MCF 10A (cell line): ENCODE measurements at regions not wholly inside any gene's neighbourhood (a gene's known extent, or its start where the extent isn't known, plus 50 kb on each side); places are given as distances from the start of the nearest gene placed in this dataset.
A peak's percentile ranks its signal among the peaks of the same experiment; 100 is the strongest.

Experiments used
- BruUV-seq: library from RNA; stranded (reverse); fragments of 400-500 nt; replicated peaks from 2 replicates; lab custom pipeline; 2021; lab: Mats Ljungman, UMichigan
- CTCF ChIA-PET: fragments of 300-600 bp; sonication (Branson Sonifier 250); formaldehyde crosslinking; extraction: SDS; loops from one replicate; lab custom pipeline; 2021; ENCODE audit warnings: antibody characterized with exemption, inconsistent platforms; lab: Yijun Ruan, JAX
- POLR2A ChIA-PET: fragments of 300-600, 350-650 bp; sonication (Branson Sonifier 250); formaldehyde crosslinking; extraction: SDS; loops from one replicate; lab custom pipeline; 2020; ENCODE audit warnings: antibody characterized with exemption, inconsistent platforms; lab: Yijun Ruan, JAX
- DNase-seq: peaks from one replicate; pipeline ENCODE4 v3.0.0-alpha.2; 2018; ENCODE audit not compliant: unreplicated experiment
- H3K27ac Mint-ChIP-seq: one replicate; pipeline ENCODE4 v1.8.0; 2022; ENCODE audit warnings: mild to moderate bottlenecking, low read depth, mixed read lengths; ENCODE audit not compliant: unreplicated experiment
- H3K27me3 Mint-ChIP-seq: one replicate; pipeline ENCODE4 v1.8.0; 2022; ENCODE audit warnings: mixed read lengths; ENCODE audit not compliant: insufficient read depth, unreplicated experiment
- H3K36me3 Mint-ChIP-seq: one replicate; pipeline ENCODE4 v1.8.0; 2022; ENCODE audit warnings: mild to moderate bottlenecking, moderate library complexity, mixed read lengths; ENCODE audit not compliant: insufficient read depth, unreplicated experiment
- H3K4me1 Mint-ChIP-seq: one replicate; pipeline ENCODE4 v1.8.0; 2022; ENCODE audit warnings: mixed read lengths; ENCODE audit not compliant: insufficient read depth, unreplicated experiment
- H3K4me3 Mint-ChIP-seq: one replicate; pipeline ENCODE4 v1.8.0; 2022; ENCODE audit warnings: mild to moderate bottlenecking, moderate library complexity, mixed read lengths; ENCODE audit not compliant: unreplicated experiment
- H3K9me3 Mint-ChIP-seq: one replicate; pipeline ENCODE4 v1.8.0; 2022; ENCODE audit warnings: mixed read lengths; ENCODE audit not compliant: unreplicated experiment
- intact Hi-C: fragments of 100-400 bp; cut with micrococcal nuclease; formaldehyde crosslinking; loops from 2 replicates; pipeline ENCODE4 v1.14.1; 2022
- TF ChIP-seq, protein P1 (sequence below): fragments of 200-600 bp; IDR thresholded peaks from one replicate; pipeline ENCODE4 v1.8.0; 2022; ENCODE audit warnings: antibody characterized with exemption, mild to moderate bottlenecking; ENCODE audit not compliant: unreplicated experiment

DNA sequence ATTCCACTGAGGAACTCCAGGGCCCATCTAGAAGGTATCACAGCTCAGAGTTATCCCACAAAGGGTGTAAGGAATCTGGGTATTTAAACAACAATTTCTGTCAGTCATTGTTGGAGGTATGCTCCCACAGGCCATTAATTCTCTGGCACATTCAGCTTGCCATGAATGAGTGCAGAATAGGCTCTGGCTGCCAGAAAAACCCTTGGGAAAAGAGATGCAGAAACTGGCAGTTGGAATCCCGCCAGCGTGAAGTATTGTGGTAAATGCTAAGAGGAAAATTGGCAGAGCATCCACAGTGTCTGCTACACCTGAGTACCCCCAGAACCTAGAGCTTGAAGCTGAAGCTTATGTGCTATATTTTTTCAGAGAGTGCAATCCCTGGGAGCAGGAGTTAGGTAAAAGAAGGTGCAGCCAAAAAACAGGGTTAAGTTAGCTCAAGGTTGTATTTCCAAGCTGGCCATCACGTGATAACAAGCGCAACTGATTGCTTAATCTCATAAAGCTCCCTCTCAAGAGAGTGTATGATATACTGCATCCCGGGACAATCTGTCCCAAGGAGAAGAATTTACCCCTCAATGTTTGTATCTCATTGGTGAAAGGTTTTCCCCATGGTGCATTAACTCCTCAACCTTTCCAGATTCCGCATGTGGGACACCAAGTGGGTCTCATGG, 94.2 kb upstream of the ACP3 start:
- peaks cover 4% of the 10 kb centered on the region for H3K4me1 Mint-ChIP-seq
- ChIA-PET POLR2A (interaction anchor here (0.9 to 4.0 kb wide), 2 partner anchors 9 to 11 kb away, joined by 3 to 24 read pairs; no protein-coding TSS in a partner anchor), CTCF (interaction anchor here (0.6 to 3.8 kb wide), 4 partner anchors 9 to 134 kb away, joined by 3 to 22 read pairs (median 4); no protein-coding TSS in a partner anchor)
- no peaks in the 10 kb centered on the region for H3K36me3 Mint-ChIP-seq
- DNase-seq = peak; percentile 48
- H3K4me3 Mint-ChIP-seq = no peak overlapping the region
- TF ChIP-seq, protein P1, sequence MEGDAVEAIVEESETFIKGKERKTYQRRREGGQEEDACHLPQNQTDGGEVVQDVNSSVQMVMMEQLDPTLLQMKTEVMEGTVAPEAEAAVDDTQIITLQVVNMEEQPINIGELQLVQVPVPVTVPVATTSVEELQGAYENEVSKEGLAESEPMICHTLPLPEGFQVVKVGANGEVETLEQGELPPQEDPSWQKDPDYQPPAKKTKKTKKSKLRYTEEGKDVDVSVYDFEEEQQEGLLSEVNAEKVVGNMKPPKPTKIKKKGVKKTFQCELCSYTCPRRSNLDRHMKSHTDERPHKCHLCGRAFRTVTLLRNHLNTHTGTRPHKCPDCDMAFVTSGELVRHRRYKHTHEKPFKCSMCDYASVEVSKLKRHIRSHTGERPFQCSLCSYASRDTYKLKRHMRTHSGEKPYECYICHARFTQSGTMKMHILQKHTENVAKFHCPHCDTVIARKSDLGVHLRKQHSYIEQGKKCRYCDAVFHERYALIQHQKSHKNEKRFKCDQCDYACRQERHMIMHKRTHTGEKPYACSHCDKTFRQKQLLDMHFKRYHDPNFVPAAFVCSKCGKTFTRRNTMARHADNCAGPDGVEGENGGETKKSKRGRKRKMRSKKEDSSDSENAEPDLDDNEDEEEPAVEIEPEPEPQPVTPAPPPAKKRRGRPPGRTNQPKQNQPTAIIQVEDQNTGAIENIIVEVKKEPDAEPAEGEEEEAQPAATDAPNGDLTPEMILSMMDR = no peak
- H3K27ac Mint-ChIP-seq = no peak overlapping the region
- intact Hi-C loops = no loop called here
- no peaks in the 10 kb centered on the region for H3K27me3 Mint-ChIP-seq
- no peaks in the 10 kb centered on the region for H3K9me3 Mint-ChIP-seq
- BruUV-seq = no TSS peak

DNA sequence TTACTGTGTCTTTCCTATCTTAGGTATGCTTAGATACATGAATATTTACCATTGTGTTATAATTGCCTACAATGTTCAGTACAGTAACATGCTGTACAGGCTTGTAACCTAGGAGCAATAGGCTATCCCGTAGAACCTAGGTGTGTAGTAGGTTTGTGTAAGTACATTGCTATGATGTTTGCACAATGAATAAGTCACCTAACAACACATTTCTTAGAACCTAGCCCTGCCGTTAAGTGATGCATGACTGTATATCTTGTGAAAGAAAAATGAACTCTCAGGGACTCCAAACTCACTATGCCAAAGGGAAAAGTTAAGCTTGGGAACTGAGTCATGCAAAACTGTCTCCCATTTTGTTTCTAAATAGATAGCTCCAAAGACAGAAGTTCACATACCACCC, 91.5 kb upstream of the ACP3 start:
- no TSS peak for BruUV-seq
- TF ChIP-seq, protein P1 = no peak
- Mint-ChIP-seq H3K4me3 (no peak overlapping the region), H3K27me3 (no peaks in the 10 kb centered on the region), H3K27ac (no peak overlapping the region), H3K4me1 (peaks cover 4% of the 10 kb centered on the region), H3K9me3 (no peaks in the 10 kb centered on the region), H3K36me3 (no peaks in the 10 kb centered on the region)
- CTCF ChIA-PET = interaction anchor here (2.6 to 2.8 kb wide), 2 partner anchors 118 to 187 kb away, joined by 11 read pairs; no protein-coding TSS in a partner anchor
- intact Hi-C loops = no loop called here
- POLR2A ChIA-PET = interaction anchor here (0.6 to 2.1 kb wide), 5 partner anchors 13 to 233 kb away, joined by 3 to 17 read pairs (median 3); partner anchors contain the start of gene DNAJC13
- DNase-seq = peak; percentile 57

DNA sequence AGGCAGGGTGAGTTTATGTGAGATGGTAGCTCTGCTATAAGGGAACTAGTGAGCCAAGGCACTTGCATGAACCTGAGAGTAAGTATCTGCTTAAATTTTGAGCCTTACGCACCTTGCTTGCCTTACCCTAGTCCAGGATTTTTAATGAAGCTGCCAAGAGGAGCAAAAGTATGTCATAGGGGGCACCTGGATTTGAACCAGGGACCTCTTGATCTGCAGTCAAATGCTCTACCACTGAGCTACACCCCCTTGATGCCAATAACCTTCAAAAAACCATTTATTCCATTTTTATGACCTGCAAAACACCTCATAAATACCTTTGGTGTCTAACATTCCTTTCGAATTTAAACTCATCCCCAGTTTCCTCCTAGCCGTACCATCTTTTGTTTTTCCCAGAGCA, 88.3 kb upstream of the ACP3 start:
- no peak for DNase-seq
- intact Hi-C loops = no loop called here
- ChIA-PET CTCF (interaction anchor here (0.6 to 1.5 kb wide), 3 partner anchors 115 to 170 kb away, joined by 3 read pairs; no protein-coding TSS in a partner anchor), POLR2A (no interaction called here)
- Mint-ChIP-seq H3K36me3 (no peaks in the 10 kb centered on the region), H3K27ac (no peak overlapping the region), H3K9me3 (no peaks in the 10 kb centered on the region), H3K4me3 (no peak overlapping the region), H3K4me1 (peaks cover 18% of the 10 kb centered on the region), H3K27me3 (no peaks in the 10 kb centered on the region)
- BruUV-seq = no TSS peak
- TF ChIP-seq, protein P1 = no peak

DNA sequence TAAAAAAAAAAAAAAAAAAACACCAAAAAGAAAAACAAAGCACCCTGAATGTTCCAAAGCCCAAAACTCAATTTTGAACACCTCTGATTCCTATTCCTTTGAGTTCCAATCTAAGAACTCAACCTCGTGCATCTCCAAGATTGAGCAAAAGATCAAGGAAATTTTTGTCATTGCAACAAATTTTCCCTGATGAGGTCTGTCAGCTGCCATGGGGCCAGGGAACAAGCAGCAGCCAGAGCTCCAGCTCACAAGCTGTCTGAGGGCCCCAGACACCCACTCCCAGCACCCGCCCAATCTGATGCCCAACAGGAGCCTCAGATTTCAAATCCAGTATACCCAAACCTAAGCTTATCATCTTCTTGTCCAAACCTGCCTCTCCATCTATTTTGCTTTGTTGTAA, 87.6 kb upstream of the ACP3 start:
- TF ChIP-seq, protein P1 = no peak
- intact Hi-C loops = no loop called here
- Mint-ChIP-seq H3K4me1 (peaks cover 18% of the 10 kb centered on the region), H3K27me3 (no peaks in the 10 kb centered on the region), H3K9me3 (no peaks in the 10 kb centered on the region), H3K27ac (no peak overlapping the region), H3K4me3 (no peak overlapping the region), H3K36me3 (no peaks in the 10 kb centered on the region)
- no peak for DNase-seq
- no TSS peak for BruUV-seq
- ChIA-PET CTCF (interaction anchor here (0.6 to 1.5 kb wide), 3 partner anchors 114 to 435 kb away, joined by 3 read pairs; no protein-coding TSS in a partner anchor), POLR2A (no interaction called here)
